Amniotic stem cell (primary cell): ENCODE measurements at regions not wholly inside any gene's neighbourhood (a gene's known extent, or its start where the extent isn't known, plus 50 kb on each side); places are given as distances from the start of the nearest gene placed in this dataset.
"Not testable (repeated sequence)": the region's sequence is repeated elsewhere in the genome, so short reads cannot be mapped to it uniquely, and the experiment has no call there.

ENCODE experiments used
- DNase-seq: peaks from one replicate; lab custom pipeline; 2025; lab: John Stamatoyannopoulos, UW

DNA sequence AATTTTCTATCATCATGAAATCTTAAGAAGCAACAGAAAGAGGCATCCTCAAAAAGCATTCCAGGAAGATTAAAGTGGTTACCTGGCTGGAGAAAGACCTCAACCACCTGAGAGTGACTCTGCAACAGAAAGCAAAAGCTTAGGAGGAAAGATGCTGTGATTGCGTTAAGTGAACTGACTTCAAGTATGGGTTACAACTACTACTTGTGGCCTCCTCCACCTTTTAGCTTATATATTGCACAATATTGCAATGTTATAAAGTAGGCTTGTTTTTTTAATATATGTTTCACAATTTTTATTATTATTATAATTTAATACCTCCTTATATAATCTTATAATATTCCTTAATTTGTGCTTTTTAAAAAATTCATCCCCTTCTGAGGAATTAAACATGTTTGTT, 1407.5 kb downstream of the KCNT2 start:
- DNase-seq = no peak

DNA sequence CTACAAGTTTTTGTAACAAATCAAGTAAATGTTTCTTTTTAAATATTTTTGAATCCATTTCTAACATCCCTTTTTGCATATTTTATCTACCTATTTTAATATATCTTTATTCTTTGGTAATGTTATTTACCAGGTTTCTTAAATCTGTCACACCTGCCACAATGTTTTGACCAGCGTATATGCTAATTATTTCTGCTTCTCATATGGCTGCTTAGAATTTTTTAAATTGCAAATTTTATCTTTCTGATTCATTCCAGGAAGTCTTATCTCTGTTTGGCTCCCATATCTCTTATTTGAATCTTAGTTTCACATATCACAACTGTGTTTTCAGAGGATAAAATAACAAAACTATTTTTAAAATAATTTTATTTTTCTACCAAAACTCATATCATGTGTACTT, 1411.1 kb downstream of the KCNT2 start:
- DNase-seq = no peak

DNA sequence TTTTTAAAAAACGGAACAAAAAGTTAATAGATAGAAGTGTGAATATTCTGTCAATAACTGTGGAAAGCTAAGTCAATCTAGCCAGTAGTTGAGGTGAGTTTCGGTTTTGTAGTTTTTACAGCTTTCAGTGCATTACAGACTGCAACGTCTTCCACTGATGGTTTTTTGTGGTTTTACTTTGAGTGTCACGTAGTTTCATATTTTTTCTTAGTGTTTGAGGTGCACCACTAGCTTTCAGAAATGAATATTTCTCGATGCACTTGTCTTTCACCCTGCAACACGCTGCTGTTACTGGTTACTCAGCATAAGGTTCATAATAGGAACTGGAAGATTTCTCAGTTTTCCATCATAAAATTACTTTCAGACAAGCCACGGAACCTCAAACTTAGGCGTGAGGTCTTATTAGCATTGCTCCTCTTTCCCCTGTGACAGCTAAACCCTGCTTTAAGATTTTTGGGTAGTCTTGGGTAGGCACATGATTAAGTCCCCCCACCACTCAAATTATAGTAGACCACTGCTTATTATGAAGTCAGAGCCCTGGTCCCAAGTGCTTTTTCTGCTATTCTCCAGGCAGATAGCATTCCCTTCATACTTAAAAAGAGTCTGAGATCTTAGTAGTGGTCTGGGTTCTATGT, 1412.7 kb downstream of the KCNT2 start:
- DNase-seq = no peak

DNA sequence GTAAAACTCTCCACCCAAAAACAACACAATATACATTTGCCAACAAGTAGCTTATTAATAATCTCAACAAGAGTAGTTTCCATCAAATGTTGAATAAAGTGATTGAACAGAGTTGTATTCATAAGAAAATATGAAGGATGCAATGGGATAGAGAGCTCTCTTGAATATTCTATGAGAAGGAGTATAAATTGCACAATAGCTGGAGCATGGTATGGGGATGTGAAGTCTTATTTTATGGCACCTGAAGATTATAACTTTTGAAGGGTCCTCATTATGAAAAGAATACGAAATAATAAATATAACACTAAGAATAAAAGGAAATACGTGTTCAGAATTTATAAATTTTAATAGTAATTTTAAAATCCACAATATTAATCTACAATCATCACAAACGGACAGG, 1415.1 kb downstream of the KCNT2 start:
- no peak for DNase-seq

DNA sequence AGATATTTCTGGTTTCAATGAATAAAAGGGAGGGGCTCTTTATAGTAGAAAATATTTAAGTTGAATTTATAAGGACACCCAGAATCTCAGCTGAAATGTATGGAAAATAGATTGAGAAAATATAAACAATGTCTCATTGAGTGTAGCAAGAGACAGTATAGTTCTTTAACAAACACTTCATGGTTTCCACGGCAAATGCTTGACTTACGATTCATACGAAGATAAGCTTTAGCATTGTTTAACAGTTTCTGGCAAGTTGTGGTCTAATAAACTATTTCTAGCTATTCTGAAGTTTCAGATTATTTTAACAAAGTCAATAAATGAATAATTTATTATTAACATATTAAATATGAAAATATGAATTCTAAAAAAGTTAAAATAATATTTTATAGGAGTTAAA, 1419.4 kb downstream of the KCNT2 start:
- DNase-seq = peak; percentile 2

DNA sequence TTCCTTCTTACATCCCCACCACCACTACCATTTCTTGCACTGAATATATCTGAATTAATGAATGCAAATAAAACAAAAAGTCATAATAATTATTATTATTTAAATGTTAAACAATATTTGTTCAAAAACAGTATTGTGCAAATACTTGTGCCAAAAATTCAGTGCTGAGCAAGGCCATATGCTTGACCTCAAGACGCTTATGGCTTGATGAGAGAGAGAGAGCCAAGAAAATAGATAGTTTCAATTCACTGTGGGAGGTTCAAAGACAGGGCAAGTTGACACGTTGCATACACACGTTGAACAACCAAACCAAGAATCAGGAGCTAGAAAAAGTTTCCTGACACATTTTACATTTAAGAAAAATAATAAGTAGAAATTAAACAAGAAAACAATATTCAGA, 1421.7 kb downstream of the KCNT2 start:
- no peak for DNase-seq

DNA sequence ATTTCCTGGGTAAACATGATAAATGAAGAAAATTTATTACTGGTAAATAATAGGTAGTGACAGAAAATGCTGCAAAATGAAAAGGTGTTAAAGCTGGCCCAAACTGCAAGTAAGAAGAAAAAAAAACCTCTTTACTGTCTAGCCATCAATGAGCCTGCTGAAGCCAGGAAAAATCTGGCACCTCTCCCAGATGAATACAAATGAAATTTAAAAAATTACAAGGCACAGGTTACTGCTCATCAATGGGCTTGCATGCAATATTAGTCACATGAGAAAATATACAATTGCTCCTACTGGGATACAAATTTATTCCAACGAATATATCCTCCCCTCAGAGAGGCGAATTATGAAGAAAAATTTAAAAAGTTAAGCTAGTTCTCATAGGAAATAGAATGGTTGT, 1422.5 kb downstream of the KCNT2 start:
- no peak for DNase-seq

DNA sequence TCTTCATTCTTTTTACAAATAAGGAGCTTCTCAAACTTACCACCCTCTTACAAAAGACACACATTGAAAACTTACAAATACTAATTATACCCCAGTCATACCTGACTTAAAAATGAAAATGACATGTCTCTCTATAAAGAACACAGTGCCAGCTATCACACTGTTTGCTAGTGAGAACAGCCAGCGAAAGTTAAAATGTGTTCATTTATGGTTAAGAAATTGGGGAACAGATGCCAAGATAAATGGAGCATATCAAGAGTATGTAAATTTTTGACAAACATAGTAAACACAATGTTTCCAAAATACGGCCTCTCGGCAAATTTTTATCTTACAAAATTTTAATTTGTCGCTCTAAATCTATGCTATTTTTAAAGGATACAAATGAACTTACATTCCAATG, 1422.9 kb downstream of the KCNT2 start:
- DNase-seq = no peak

DNA sequence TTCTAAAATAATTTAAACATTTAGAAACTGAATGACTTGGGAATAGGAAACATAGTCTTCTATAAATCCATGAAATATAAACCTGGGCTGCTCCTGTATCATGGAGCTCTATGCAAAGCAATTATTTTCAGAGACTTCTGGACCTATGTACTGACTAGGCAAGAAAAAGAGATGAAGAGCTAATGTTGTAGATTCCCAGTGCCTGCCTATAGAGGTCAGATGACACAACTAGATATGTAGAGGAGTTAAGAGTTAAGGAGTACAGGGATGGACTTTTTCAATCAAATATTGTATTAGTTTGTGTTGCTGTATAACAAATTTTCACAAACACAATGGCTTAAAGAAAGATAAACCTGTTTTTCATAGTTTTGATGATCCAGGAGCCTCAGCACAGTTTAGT, 1434.5 kb downstream of the KCNT2 start:
- DNase-seq = no peak

DNA sequence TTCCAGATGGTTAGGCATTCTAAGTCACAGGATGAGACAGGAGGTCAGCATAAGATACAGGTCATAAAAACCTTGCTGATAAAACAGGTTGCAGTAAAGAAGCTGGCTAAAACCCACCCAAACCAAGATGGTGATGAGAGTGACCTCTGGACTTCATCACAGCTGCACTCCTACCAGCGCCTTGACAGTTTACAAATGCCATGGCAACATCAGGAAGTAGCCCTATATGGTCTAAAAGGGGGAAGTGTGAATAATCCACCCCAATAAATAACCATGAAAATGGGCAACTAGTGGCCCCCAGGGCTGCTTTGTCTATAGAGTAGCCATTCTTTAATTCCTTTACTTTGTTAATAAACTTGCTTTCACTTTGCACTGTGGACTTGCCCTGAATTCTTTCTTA, 1448.4 kb downstream of the KCNT2 start:
- not testable (repeated sequence) for DNase-seq

DNA sequence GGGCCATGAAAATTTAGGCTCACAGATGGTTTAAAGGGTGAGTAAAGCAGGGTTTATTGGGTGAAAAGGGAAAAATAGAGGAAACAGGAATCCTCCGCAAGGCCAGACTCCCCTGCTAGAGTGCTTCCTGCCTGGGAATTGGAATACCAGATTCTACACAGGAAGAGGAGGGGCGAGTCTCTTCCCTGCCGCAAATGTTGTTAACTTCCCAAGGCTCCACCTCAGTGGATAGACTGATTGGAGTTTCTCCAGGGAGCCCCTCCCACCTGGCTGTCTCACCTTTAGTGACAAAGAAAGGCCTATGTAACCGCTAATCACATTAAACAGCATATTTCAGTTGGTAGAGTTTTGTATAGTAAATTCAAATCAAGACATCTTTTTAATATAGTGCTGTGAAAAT, 1450.1 kb downstream of the KCNT2 start:
- no peak for DNase-seq

DNA sequence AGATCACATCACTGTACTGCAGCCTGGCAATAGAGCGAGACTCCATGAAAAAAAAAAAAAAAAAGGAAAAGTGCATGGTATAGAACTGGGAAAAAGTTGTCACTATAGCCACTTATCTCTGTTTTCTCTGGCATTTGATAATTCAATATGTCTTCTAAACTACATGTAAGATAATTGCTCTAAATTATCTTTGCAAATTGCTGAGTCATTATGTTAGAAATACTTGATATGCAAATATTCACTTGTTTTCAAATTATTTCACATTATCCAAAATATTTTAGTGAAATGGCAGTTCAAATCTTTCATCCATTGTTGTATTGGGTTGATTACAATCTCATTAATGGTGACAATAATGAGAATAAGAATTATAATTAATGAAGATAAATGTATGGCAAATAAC, 1455.1 kb downstream of the KCNT2 start:
- DNase-seq = no peak

DNA sequence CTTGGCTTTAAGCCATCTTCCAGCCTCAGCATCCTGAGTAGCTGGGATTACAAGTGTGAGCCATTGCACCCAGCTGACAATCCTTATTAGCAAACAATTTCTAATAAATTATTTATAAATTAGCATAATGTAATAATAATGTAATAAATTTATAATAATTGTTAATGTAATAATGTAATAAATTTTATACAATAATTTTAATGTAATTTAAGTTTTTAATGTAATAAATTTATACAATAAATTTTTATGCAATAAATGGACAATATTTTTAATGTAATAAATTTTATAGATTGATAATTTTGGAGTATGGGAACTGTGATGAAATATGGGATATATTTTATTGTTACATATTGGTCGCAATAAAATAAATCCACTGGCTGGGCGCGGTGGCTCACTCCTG, 1457.5 kb downstream of the KCNT2 start:
- DNase-seq = no peak

DNA sequence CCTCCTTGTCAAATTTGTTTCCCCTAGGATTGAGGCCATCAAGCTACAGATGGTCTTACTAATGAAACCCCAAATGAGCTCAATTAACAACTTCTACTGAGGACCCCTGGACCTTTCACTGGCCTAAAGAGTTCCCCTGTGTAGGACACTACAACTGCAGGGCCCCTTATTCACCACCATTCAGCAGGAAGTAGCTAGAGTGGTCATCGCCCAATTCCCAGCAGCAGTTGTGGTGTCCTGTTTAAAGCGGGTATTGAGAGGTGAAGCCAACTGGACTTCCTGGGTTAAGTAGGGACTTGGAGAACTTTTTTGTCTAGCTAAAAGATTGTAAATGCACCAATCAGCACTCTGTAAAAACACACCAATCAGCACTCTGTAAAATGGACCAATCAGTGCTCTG, 1466.9 kb downstream of the KCNT2 start:
- no peak for DNase-seq

DNA sequence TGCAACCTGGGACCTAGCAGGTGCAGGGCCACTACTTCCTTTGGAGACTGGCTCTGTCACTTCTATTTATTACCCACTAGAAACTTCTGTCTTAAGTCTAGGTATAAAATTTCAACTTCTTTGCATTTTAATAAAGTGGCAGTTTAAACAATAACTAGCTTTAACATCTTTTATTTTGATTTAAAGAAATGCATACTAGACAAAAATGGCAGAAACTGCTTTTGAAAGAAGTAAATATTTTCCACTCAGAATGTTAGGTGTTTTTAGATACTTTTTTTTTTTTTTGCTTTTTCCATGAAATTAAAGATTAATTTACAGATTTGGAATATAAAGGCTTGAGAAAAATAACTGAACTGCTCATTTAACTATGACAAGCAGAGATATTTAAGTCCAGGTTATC, 1477.6 kb downstream of the KCNT2 start:
- no peak for DNase-seq

DNA sequence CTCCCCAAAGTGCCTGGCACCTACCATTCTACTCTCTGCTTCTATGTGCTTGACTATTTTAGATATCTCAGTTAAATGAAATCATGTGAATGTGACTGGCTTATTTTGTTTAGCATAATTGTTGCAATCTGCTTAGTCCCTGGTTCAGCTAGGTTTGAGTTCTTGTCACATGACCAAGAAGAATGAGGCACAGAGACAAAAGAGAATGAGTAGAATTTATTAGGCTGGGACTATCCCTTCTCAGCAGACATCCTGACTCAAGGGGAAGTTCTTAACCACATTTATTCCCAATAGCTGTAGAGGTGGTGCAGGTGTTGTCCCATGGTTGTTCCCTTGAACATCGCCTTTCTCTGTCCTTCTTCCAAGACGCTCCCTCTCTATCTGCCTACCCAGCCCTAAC, 1485.7 kb downstream of the KCNT2 start:
- no peak for DNase-seq

DNA sequence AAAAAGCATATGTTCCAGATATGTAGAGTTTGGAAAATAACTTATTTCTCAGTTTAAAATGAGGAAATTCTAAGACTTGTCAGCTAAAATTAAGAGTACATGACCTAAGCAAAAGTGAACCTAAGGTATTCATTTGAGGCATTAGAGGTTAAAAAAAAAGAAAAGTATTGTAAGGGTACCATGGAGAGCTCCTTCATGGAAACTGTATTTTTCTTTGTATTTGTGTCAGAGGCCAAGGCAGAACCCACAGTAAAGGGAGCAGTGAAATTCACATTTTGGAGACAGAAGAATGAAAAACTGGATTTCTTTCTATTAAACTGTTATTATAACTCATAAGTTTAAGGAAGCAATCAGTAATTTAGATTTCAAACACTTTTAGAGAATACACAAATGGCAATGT, 1494.8 kb downstream of the KCNT2 start:
- DNase-seq = peak; percentile 0

DNA sequence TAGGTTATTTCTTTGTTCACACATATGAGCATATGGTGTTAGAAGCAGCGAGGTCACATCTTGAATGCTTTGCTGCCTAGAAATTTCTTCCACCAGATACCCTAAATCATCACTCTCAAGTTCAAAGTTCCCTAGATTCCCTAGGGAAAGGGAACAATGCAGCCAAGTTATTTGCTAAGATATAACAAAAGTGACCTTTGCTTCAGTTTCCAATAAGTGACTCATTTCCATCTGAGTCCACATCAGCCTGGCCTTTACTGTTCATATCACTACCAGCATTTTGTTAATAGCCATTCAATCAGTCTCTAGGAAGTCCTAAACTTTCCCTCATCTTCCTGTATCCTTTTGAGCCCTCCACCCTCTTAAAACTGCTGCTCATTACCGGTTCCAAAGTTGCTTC, 1502.5 kb downstream of the KCNT2 start:
- DNase-seq = no peak

DNA sequence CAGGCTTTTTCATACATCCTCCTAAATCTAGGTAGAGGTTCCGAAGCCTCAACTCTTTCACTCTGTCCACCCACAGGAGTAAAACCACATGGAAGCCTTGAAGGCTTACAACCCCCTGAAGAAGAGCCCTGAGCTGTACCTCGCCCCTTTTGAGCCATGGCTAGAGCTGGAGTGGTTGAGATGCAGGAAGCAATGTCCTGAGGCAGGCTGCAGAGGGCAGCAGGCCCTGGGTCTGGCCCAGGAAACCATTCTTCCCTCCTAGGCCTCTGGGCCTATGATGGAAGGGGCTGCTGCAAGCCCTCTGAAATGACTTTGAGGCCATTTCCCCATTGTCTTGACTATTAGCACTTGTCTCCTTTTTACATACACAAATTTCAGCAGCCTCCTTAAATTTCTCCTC, 1503.0 kb downstream of the KCNT2 start:
- no peak for DNase-seq

DNA sequence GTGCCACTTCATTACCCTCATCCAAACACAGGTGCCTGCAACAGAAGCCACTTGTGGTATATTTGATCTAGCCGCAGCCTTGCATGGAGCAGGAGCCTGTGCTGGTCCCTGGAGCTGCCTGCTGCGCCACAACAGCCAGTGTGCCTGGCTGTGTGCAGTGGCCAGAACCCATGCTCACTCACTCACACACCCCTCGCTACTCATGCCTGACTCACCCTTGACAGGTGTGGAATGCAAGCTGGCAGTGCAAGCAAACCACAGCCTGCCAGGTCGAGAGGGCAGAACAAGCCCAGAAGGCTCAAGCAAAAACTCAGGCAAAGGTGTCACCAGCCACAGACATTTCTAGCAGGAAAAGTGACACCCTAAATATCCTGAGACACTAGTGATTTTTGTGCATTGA, 1510.9 kb downstream of the KCNT2 start:
- DNase-seq = no peak

DNA sequence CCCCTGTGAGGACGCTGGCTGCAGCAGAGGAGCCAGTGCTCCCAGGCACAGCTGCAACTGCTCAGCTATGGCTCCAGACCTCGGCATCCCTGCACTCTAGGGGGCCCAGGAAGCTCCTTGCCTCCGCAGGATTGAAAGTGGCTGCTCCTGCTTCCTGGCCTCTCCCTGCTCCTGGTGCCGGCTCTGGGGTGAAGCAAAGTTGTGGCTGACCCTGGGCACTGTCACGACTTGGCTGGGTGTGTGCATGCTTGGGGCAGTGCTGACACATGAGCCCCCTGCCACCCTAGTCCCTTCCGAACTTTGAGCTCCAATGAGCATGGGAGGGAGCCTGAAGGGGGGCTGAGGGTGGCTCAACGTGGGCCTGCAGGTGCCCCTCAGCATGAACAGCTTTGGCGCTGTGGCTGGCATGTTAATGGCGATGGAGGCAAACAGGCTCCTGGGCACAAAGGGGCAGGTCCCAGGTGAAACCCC, 1512.2 kb downstream of the KCNT2 start:
- no peak for DNase-seq

DNA sequence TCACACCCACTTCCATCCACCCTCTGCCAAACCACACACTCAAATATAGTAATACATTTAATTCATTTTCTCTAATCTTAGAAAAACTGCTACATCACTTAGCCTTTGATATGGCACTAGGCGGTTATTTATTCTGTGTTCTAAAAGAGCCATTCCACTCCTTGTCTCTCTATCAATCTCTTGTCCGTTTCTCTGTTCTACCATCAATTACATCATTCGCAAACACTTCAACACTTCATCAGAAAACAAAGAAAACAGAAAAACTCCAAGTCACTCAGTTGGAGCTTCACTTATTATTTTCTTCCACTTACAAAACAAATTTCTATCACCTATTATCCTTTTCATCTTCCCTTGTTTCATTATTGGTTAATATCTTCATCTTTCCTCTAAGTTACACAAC, 1523.0 kb downstream of the KCNT2 start:
- no peak for DNase-seq

DNA sequence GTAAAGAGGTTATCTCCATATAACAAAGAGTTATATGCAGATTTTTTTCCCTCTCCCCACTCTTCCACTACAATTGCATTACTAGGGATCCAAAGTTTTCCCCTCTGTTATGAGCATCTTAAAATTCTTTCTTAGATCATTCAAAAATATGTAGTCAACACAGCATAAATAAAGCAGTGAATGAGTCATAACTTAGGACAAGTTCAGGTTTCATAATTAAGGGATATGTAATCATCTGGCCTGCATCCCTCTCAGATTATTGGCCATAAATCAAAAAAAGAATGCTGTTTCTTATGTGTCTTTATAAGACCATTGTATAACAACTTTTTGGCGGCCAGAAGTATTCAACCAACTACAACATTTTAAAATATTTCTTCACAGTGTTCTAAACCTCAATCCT, 1526.1 kb downstream of the KCNT2 start:
- no peak for DNase-seq

DNA sequence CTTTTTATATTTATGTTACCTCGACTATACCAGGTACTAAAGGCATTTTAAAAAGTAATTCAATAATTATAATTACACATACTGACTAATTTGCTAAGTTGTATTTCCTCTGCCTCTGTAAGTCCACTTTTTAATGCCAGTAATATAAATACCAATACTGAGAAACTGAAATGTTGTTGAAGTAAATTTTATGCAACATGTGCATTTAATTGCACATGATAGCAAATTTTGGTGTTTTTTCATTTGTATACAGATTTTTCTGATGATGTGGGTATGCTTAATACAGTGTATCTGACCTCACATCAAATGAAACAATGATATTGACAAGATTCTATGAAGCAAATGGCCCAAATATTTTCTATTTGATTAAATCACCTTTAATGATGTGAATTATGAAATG, 1531.6 kb downstream of the KCNT2 start:
- DNase-seq = no peak

DNA sequence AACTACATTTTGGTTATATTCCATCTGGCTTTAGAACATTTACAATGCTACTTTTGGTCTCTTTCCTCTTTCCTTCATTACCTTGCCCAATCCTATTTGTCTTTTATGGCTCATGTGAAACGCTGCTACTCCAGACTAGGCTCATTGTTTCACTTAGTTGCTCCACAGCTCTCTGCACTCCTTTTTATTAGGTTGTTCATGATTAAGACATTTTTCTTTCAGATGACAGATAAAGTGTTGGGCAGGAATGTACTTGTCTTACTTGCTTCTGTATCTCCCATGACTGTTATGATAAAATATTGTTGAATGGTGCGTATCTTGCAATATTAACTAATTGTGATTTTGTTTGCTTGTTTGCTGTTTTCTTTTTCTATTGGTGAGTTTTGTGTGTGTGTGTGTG, 1532.3 kb downstream of the KCNT2 start:
- DNase-seq = no peak
